ENCODE measurements at regions not wholly inside any gene's neighbourhood (a gene's known extent, or its start where the extent isn't known, plus 50 kb on each side); places are given as distances from the start of the nearest gene placed in this dataset.
A peak's percentile ranks its signal among the peaks of the same experiment; 100 is the strongest.

DNA sequence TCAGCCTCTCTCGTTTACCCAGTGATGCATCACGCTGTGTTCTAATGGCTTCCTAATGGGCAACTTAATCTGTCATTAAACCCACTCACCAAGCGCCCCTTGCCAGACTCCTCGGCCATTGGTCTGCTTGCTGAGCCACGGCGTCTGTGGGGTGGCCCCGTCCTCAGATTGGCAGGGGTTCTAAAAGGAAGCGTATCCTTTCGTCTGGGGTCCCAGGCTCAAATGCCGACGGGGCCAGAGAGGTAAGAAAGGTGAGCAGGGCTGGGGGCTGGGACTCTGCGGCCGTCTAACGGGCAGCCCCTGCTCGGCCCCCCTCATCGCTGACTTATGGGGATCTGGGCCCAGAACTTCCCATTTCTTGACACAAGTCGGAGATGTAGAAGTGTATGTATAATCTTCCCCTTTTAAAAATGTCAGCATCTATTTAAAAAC is 315.1 kb upstream of the PROK2 start:
- no peak overlapping the region for H2BK12ac ChIP-seq (ENCODE audit: insufficient read length, low read depth, low read length)
- H2BK5ac ChIP-seq (ENCODE audit: insufficient read length, low read length) = no peak overlapping the region
- peaks cover 0 to 2% (median 0%) of the 10 kb centered on the region in 3 experiments; a peak in 2 of 7 replicates for H3K36me3 Mint-ChIP-seq (ENCODE audit: insufficient read depth in 1 of 3, low read depth in 3 of 3)
- H3K9me3 Mint-ChIP-seq = no peaks in the 10 kb centered on the region
- H4K20me1 ChIP-seq (ENCODE audit: control insufficient read depth, insufficient read depth, insufficient read length) = no peaks in the 10 kb centered on the region
- H3K18ac ChIP-seq (ENCODE audit: insufficient read length, low read depth, low read length) = no peak overlapping the region
- H3K4me3 Mint-ChIP-seq = peak overlapping the region; percentile 75 to 87
- H3K27ac ChIP-seq (ENCODE audit: insufficient read length, low read depth, low read length) = no peak overlapping the region
- no peaks in the 10 kb centered on the region for H3K79me2 ChIP-seq (ENCODE audit: insufficient read depth, low read length)
- no peaks in the 10 kb centered on the region for H3K79me1 ChIP-seq (ENCODE audit: insufficient read depth, low read depth, low read length, poor library complexity, severe bottlenecking)
- no peak overlapping the region for H2AFZ ChIP-seq (ENCODE audit: low read length)
- no peak overlapping the region for H3K56ac ChIP-seq (ENCODE audit: insufficient read length, low read depth, low read length)
- H3K9ac ChIP-seq (ENCODE audit: extremely low read depth, insufficient read length, low read length) = no peak overlapping the region
- no peak overlapping the region for H3K4ac ChIP-seq (ENCODE audit: low read depth, low read length)
- WGBS (ENCODE audit: extremely low coverage, insufficient read length, low lambda C conversion rate) = no CpG with 5 or more reads among the region's 17 CpGs
- H3K4me1 ChIP-seq (ENCODE audit: insufficient read depth, low read length) = no peaks in the 10 kb centered on the region; the same call in 1 of the 2 replicates
- peak overlapping the region; percentile 62 for H3K4me2 ChIP-seq (ENCODE audit: insufficient read depth, insufficient read length, low read length)
- peaks cover 11% of the 10 kb centered on the region for H3K23me2 ChIP-seq (ENCODE audit: insufficient read length, low read depth, low read length, poor library complexity, severe bottlenecking)
- no peak overlapping the region for H3K23ac ChIP-seq (ENCODE audit: insufficient read length, low read depth, low read length)
- no peak overlapping the region for H4K8ac ChIP-seq (replicated peaks; ENCODE audit: insufficient read length, low read depth, low read length)
- no peak overlapping the region for H2AK5ac ChIP-seq (ENCODE audit: insufficient read length, low read length)
- H3K9me3 ChIP-seq (ENCODE audit: control insufficient read depth, low read depth, low read length) = no peaks in the 10 kb centered on the region
- no peak overlapping the region for H3K27ac Mint-ChIP-seq
- no peak overlapping the region for H2BK20ac ChIP-seq (ENCODE audit: low read depth, low read length, poor library complexity, severe bottlenecking)
- H3K27me3 ChIP-seq (ENCODE audit: insufficient read depth, low read length) = no peaks in the 10 kb centered on the region; the same call in 1 of the 2 replicates
- no peak overlapping the region; the same call in 1 of the 2 replicates for H2BK15ac ChIP-seq (ENCODE audit: low read depth, low read length)
- peak; percentile 66 for DNase-seq
- no peak overlapping the region for H3T11ph ChIP-seq (ENCODE audit: low read length)
- 0 out of 2 replicates have a peak overlapping the region, but pooled peaks have one; percentile 28 for H3K14ac ChIP-seq (ENCODE audit: insufficient read depth, low read length)
- H4K5ac ChIP-seq (ENCODE audit: insufficient read length, low read depth, low read length) = no peak overlapping the region
- H3K27me3 Mint-ChIP-seq (ENCODE audit: low read depth) = peaks cover 55% of the 10 kb centered on the region
- no peak overlapping the region for H4K91ac ChIP-seq (ENCODE audit: insufficient read length, low read depth, low read length)
- H2BK120ac ChIP-seq (ENCODE audit: low read depth, low read length, poor library complexity, severe bottlenecking) = no peak overlapping the region
- peaks cover 15 to 16% of the 10 kb centered on the region in 2 experiments for H3K4me1 Mint-ChIP-seq
- TF ChIP-seq, protein P1, sequence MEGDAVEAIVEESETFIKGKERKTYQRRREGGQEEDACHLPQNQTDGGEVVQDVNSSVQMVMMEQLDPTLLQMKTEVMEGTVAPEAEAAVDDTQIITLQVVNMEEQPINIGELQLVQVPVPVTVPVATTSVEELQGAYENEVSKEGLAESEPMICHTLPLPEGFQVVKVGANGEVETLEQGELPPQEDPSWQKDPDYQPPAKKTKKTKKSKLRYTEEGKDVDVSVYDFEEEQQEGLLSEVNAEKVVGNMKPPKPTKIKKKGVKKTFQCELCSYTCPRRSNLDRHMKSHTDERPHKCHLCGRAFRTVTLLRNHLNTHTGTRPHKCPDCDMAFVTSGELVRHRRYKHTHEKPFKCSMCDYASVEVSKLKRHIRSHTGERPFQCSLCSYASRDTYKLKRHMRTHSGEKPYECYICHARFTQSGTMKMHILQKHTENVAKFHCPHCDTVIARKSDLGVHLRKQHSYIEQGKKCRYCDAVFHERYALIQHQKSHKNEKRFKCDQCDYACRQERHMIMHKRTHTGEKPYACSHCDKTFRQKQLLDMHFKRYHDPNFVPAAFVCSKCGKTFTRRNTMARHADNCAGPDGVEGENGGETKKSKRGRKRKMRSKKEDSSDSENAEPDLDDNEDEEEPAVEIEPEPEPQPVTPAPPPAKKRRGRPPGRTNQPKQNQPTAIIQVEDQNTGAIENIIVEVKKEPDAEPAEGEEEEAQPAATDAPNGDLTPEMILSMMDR (conservative IDR thresholded peaks at IDR 0.05) = no peak

All from H9 (cell line).